Tibial artery (tissue), 4 donors: ENCODE measurements at regions not wholly inside any gene's neighbourhood (a gene's known extent, or its start where the extent isn't known, plus 50 kb on each side); places are given as distances from the start of the nearest gene placed in this dataset.

Experiments used
- DNase-seq, 2 donors: peaks; one replicate each; pipeline ENCODE4 v3.0.0-alpha.2; 2019
- H3K27ac ChIP-seq, 2 donors: fragments of 200-600 bp; sonication (generic) in 1 of 2; 1 replicate in 1 of 2; 2 replicates in 1 of 2; pipeline ENCODE4 v1.5.1; 2018 to 2019; ENCODE audit warnings: mild to moderate bottlenecking in 1 of 2
- H3K27me3 ChIP-seq, 2 donors: fragments of 200-600 bp; sonication (generic) in 1 of 2; one replicate each; pipeline versions ENCODE4 v1.5.1 to v1.6.0; 2016 to 2019
- H3K36me3 ChIP-seq, 3 donors: fragments of 200-600 bp; sonication (generic) in 2 of 3; one replicate each; pipeline ENCODE4 v1.5.1; 2016 to 2019; ENCODE audit warnings: mild to moderate bottlenecking in 2 of 3
- H3K4me1 ChIP-seq, 4 donors: fragments of 200-600 bp; sonication (generic) in 2 of 4; 1 replicate in 3 of 4; 2 replicates in 1 of 4; pipeline ENCODE4 v1.5.1; 2016 to 2019
- H3K4me3 ChIP-seq, 2 donors: fragments of 200-600 bp; sonication (generic) in 1 of 2; 1 replicate in 1 of 2; 2 replicates in 1 of 2; pipeline ENCODE4 v1.5.1; 2018 to 2019; ENCODE audit warnings: mild to moderate bottlenecking in 2 of 2
- H3K9me3 ChIP-seq, 3 donors: fragments of 200-600 bp; sonication (generic) in 1 of 3; one replicate each; pipeline ENCODE4 v1.5.1; 2016 to 2019
- CTCF ChIP-seq, 2 experiments: fragments of 200-600 bp in 1 of 2; fragments of 450-650 bp in 1 of 2; IDR thresholded peaks; one replicate each; pipeline ENCODE4 v1.5.1; 2017 to 2019; ENCODE audit warnings: antibody characterized with exemption in 2 of 2, mild to moderate bottlenecking in 1 of 2, moderate library complexity in 1 of 2
- intact Hi-C: fragments of 100-400 bp; cut with DNase I; formaldehyde crosslinking; loops from one replicate; pipeline ENCODE4 v1.15.0; 2023; ENCODE audit warnings: low total_unique reads

- H3K4me3 ChIP-seq: no peak overlapping the region
- no peak for DNase-seq
- peaks cover 0 to 47% (median 25%) of the 10 kb centered on the region in 4 donors for H3K4me1 ChIP-seq
- TF ChIP-seq CTCF (IDR thresholded peaks at IDR 0.05): no peak
- H3K9me3 ChIP-seq: no peaks in the 10 kb centered on the region
- H3K27me3 ChIP-seq: no peaks in the 10 kb centered on the region
- intact Hi-C loops: no loop called here
- no peak overlapping the region for H3K27ac ChIP-seq
- H3K36me3 ChIP-seq: no peaks in the 10 kb centered on the region
Measured at GRCh38 chr7:3215624-3216585, 85.1 kb upstream of the SDK1 start.

GRCh38 chr7:3217166-3217565 is 83.9 kb upstream of the SDK1 start:
- no peaks in the 10 kb centered on the region for H3K27me3 ChIP-seq
- TF ChIP-seq CTCF (IDR thresholded peaks at IDR 0.05): no peak
- peak overlapping the region; percentile 47 to 75 for H3K27ac ChIP-seq
- DNase-seq: no peak
- H3K9me3 ChIP-seq: no peaks in the 10 kb centered on the region
- no peak overlapping the region for H3K4me3 ChIP-seq
- intact Hi-C loops: no loop called here
- H3K4me1 ChIP-seq: peaks cover 0 to 59% (median 28%) of the 10 kb centered on the region in 4 donors
- H3K36me3 ChIP-seq: no peaks in the 10 kb centered on the region

GRCh38 chr7:3218411-3219225 is 82.4 kb upstream of the SDK1 start:
- intact Hi-C loops: no loop called here
- H3K27ac ChIP-seq: peak overlapping the region; percentile 52 to 75
- H3K27me3 ChIP-seq: no peaks in the 10 kb centered on the region
- no peaks in the 10 kb centered on the region for H3K36me3 ChIP-seq
- no peak for TF ChIP-seq CTCF (IDR thresholded peaks at IDR 0.05)
- H3K4me3 ChIP-seq: no peak overlapping the region
- no peaks in the 10 kb centered on the region for H3K9me3 ChIP-seq
- peaks cover 0 to 71% (median 28%) of the 10 kb centered on the region in 4 donors for H3K4me1 ChIP-seq
- no peak for DNase-seq

- no peak overlapping the region for H3K4me3 ChIP-seq
- DNase-seq: no peak
- H3K36me3 ChIP-seq: no peaks in the 10 kb centered on the region
- H3K9me3 ChIP-seq: no peaks in the 10 kb centered on the region
- intact Hi-C loops: no loop called here
- no peak for TF ChIP-seq CTCF (IDR thresholded peaks at IDR 0.05)
- H3K4me1 ChIP-seq: peaks cover 0 to 45% (median 21%) of the 10 kb centered on the region in 4 donors
- no peaks in the 10 kb centered on the region for H3K27me3 ChIP-seq
- no peak overlapping the region for H3K27ac ChIP-seq
Measured at GRCh38 chr7:3229904-3230470, 71.1 kb upstream of the SDK1 start.

GRCh38 chr7:3230908-3231307 is 70.1 kb upstream of the SDK1 start:
- intact Hi-C loops: no loop called here
- no peak overlapping the region for H3K4me3 ChIP-seq
- peaks cover 0 to 41% (median 21%) of the 10 kb centered on the region in 4 donors for H3K4me1 ChIP-seq
- peaks cover 0 to 2% (median under 1%) of the 10 kb centered on the region in 3 donors for H3K9me3 ChIP-seq
- no peak for DNase-seq
- TF ChIP-seq CTCF (IDR thresholded peaks at IDR 0.05): no peak
- H3K27me3 ChIP-seq: no peaks in the 10 kb centered on the region
- H3K36me3 ChIP-seq: no peaks in the 10 kb centered on the region
- H3K27ac ChIP-seq: peak overlapping the region in 1 of 2 donors; percentile 8
